HK-2 (cell line): ENCODE measurements at regions not wholly inside any gene's neighbourhood (a gene's known extent, or its start where the extent isn't known, plus 50 kb on each side); places are given as distances from the start of the nearest gene placed in this dataset.

Experiments used
- DNase-seq: peaks from one replicate; pipeline ENCODE4 v3.0.0-alpha.2; 2018; ENCODE audit not compliant: unreplicated experiment

GRCh38 chr7:106606120-106606519 lies 54.8 kb downstream of the CCDC71L start:
- no peak for DNase-seq

GRCh38 chr7:106604971-106605370 lies 56.0 kb downstream of the CCDC71L start:
- DNase-seq, result no peak

- DNase-seq, result no peak
Observed at GRCh38 chr7:106604303-106604924, 56.5 kb downstream of the CCDC71L start.

GRCh38 chr7:106603346-106603745 lies 57.6 kb downstream of the CCDC71L start:
- no peak for DNase-seq

GRCh38 chr7:106602062-106602461 lies 58.9 kb downstream of the CCDC71L start:
- no peak for DNase-seq

GRCh38 chr7:106600569-106601373 lies 60.2 kb downstream of the CCDC71L start:
- DNase-seq, result no peak

- no peak for DNase-seq
Observed at GRCh38 chr7:106599343-106599698, 61.6 kb downstream of the CCDC71L start.

GRCh38 chr7:106598663-106599342 lies 62.2 kb downstream of the CCDC71L start:
- DNase-seq, result peak; percentile 61

GRCh38 chr7:106597751-106598546 lies 63.0 kb downstream of the CCDC71L start:
- DNase-seq, result no peak

- no peak for DNase-seq
Observed at GRCh38 chr7:106597014-106597413, 63.9 kb downstream of the CCDC71L start.

- DNase-seq, result no peak
Observed at GRCh38 chr7:106595922-106596321, 65.0 kb downstream of the CCDC71L start.

- DNase-seq, result no peak
Observed at GRCh38 chr7:106593028-106593417, 67.9 kb downstream of the CCDC71L start.

GRCh38 chr7:106592282-106593027 lies 68.5 kb downstream of the CCDC71L start:
- no peak for DNase-seq

GRCh38 chr7:106591146-106591545 lies 69.8 kb downstream of the CCDC71L start:
- no peak for DNase-seq

GRCh38 chr7:106590209-106590816 lies 70.6 kb downstream of the CCDC71L start:
- no peak for DNase-seq

GRCh38 chr7:106589198-106589879 lies 71.6 kb downstream of the CCDC71L start:
- no peak for DNase-seq

GRCh38 chr7:106588422-106589197 lies 72.3 kb downstream of the CCDC71L start:
- no peak for DNase-seq

- DNase-seq, result no peak
Observed at GRCh38 chr7:106584914-106585759, 75.8 kb downstream of the CCDC71L start.
